Mammary epithelial cell (primary cell): ENCODE measurements at regions not wholly inside any gene's neighbourhood (a gene's known extent, or its start where the extent isn't known, plus 50 kb on each side); places are given as distances from the start of the nearest gene placed in this dataset.

ENCODE experiments used
- EZH2 ChIP-seq: IDR thresholded peaks from 2 replicates; pipeline ENCODE4 v1.6.1; 2012; ENCODE audit warnings: low read length, inconsistent platforms, borderline replicate concordance
- TF ChIP-seq, protein P1 (sequence below), 2 donors: IDR thresholded peaks in 1 of 2; conservative IDR thresholded peaks in 1 of 2; 2 replicates each; pipeline ENCODE4 v1.5.1; 2011 to 2012; ENCODE audit warnings: inconsistent platforms in 2 of 2, low read length in 2 of 2, mild to moderate bottlenecking in 2 of 2, control low read depth in 1 of 2, low read depth in 1 of 2; ENCODE audit not compliant: insufficient read depth in 1 of 2; ENCODE audit errors: extremely low read depth in 1 of 2

- TF ChIP-seq EZH2: no peak
- TF ChIP-seq, protein P1, sequence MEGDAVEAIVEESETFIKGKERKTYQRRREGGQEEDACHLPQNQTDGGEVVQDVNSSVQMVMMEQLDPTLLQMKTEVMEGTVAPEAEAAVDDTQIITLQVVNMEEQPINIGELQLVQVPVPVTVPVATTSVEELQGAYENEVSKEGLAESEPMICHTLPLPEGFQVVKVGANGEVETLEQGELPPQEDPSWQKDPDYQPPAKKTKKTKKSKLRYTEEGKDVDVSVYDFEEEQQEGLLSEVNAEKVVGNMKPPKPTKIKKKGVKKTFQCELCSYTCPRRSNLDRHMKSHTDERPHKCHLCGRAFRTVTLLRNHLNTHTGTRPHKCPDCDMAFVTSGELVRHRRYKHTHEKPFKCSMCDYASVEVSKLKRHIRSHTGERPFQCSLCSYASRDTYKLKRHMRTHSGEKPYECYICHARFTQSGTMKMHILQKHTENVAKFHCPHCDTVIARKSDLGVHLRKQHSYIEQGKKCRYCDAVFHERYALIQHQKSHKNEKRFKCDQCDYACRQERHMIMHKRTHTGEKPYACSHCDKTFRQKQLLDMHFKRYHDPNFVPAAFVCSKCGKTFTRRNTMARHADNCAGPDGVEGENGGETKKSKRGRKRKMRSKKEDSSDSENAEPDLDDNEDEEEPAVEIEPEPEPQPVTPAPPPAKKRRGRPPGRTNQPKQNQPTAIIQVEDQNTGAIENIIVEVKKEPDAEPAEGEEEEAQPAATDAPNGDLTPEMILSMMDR (conservative IDR thresholded peaks at IDR 0.05 in 1 of 2, IDR thresholded peaks at IDR 0.05 in 1 of 2; ENCODE audit: extremely low read depth in 1 of 2, insufficient read depth in 1 of 2, low read depth in 1 of 2, low read length in 2 of 2): no peak
Observed at GRCh38 chr1:106319612-106320011, 736.9 kb upstream of the PRMT6 start.
